ENCODE measurements at regions not wholly inside any gene's neighbourhood (a gene's known extent, or its start where the extent isn't known, plus 50 kb on each side); places are given as distances from the start of the nearest gene placed in this dataset.
"Not testable (repeated sequence)": the region's sequence is repeated elsewhere in the genome, so short reads cannot be mapped to it uniquely, and the experiment has no call there.

DNA sequence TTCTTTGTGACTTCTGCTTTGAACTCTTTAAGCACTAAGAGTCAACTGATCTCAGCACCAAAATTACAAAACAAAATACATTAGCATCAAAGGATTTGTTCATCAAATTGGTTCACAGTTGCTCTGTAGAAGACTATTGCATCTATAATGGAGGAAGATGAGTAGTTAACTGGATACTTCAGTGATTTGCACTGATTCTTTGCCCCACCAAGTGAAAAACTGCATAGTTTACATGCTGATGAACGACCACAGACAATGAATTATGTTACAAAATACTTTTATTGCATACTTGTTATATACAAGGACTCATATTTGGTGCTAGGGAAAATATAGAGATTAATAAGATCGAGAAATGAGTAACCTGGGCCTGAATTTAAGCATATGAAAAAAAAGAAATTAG is 107.2 kb downstream of the SCG2 start:
- Histone ChIP-seq H3K79me2 (no peaks in the 10 kb centered on the region), H2AFZ (no peak overlapping the region), H3K4me1 (no peaks in the 10 kb centered on the region), H3K27me3 (ENCODE audit: control insufficient read depth, insufficient read depth, low read length) (no peaks in the 10 kb centered on the region), H3K9ac (no peak overlapping the region), H3K27ac (no peak overlapping the region), H3K9me3 (ENCODE audit: control insufficient read depth, low read length) (no peaks in the 10 kb centered on the region), H3K4me3 (ENCODE audit: low read depth, low read length) (no peak overlapping the region), H3K4me2 (ENCODE audit: low read length) (no peak overlapping the region), H3K36me3 (ENCODE audit: control insufficient read depth, insufficient read depth, low read length) (no peaks in the 10 kb centered on the region)
- TF ChIP-seq, protein P1, sequence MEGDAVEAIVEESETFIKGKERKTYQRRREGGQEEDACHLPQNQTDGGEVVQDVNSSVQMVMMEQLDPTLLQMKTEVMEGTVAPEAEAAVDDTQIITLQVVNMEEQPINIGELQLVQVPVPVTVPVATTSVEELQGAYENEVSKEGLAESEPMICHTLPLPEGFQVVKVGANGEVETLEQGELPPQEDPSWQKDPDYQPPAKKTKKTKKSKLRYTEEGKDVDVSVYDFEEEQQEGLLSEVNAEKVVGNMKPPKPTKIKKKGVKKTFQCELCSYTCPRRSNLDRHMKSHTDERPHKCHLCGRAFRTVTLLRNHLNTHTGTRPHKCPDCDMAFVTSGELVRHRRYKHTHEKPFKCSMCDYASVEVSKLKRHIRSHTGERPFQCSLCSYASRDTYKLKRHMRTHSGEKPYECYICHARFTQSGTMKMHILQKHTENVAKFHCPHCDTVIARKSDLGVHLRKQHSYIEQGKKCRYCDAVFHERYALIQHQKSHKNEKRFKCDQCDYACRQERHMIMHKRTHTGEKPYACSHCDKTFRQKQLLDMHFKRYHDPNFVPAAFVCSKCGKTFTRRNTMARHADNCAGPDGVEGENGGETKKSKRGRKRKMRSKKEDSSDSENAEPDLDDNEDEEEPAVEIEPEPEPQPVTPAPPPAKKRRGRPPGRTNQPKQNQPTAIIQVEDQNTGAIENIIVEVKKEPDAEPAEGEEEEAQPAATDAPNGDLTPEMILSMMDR (IDR thresholded peaks at IDR 0.05): no peak

- not testable (repeated sequence) for H3K4me2 ChIP-seq (ENCODE audit: low read length); H3K4me1 ChIP-seq; H3K27ac ChIP-seq; H3K9me3 ChIP-seq (ENCODE audit: control insufficient read depth, low read length); H3K27me3 ChIP-seq (ENCODE audit: control insufficient read depth, insufficient read depth, low read length); H3K4me3 ChIP-seq (ENCODE audit: low read depth, low read length); H3K36me3 ChIP-seq (ENCODE audit: control insufficient read depth, insufficient read depth, low read length); H3K79me2 ChIP-seq; H3K9ac ChIP-seq; H2AFZ ChIP-seq
These were observed 105.3 kb downstream of the SCG2 start for GRCh38 chr2:223496853-223497252.

GRCh38 chr2:223500709-223501108 is 101.5 kb downstream of the SCG2 start:
- Histone ChIP-seq H3K27me3 (ENCODE audit: control insufficient read depth, insufficient read depth, low read length) (no peaks in the 10 kb centered on the region), H3K27ac (no peak overlapping the region), H3K4me2 (ENCODE audit: low read length) (no peak overlapping the region), H3K9ac (no peak overlapping the region), H2AFZ (no peak overlapping the region), H3K4me1 (no peaks in the 10 kb centered on the region), H3K4me3 (ENCODE audit: low read depth, low read length) (no peak overlapping the region), H3K36me3 (ENCODE audit: control insufficient read depth, insufficient read depth, low read length) (no peaks in the 10 kb centered on the region), H3K9me3 (ENCODE audit: control insufficient read depth, low read length) (no peaks in the 10 kb centered on the region), H3K79me2 (no peaks in the 10 kb centered on the region)
- TF ChIP-seq, protein P1 (IDR thresholded peaks at IDR 0.05): no peak

DNA sequence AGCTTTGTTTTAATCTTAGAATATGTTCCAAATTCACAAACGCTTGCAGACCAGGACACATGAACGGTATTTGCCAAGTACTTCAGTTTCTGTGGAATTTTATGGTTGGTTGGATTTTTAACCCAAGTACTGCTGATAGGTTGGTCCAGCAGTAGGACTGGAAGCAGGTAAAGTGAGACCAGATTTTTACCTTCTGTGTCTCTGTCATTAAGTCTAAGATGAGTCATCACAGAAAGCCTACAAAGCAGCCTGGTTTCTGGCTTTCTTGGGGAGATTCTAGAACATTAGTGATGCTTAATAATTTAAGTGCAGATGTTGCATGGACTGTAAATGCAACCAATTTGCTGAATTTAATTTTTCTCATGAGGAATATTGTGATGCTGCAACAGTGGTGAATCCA is 100.5 kb downstream of the SCG2 start:
- Histone ChIP-seq H3K4me3 (ENCODE audit: low read depth, low read length) (no peak overlapping the region), H3K9ac (no peak overlapping the region), H3K27me3 (ENCODE audit: control insufficient read depth, insufficient read depth, low read length) (no peaks in the 10 kb centered on the region), H3K4me1 (no peaks in the 10 kb centered on the region), H3K79me2 (no peaks in the 10 kb centered on the region), H2AFZ (no peak overlapping the region), H3K4me2 (ENCODE audit: low read length) (no peak overlapping the region), H3K36me3 (ENCODE audit: control insufficient read depth, insufficient read depth, low read length) (no peaks in the 10 kb centered on the region), H3K27ac (no peak overlapping the region), H3K9me3 (ENCODE audit: control insufficient read depth, low read length) (no peaks in the 10 kb centered on the region)
- TF ChIP-seq, protein P1 (IDR thresholded peaks at IDR 0.05): no peak

DNA sequence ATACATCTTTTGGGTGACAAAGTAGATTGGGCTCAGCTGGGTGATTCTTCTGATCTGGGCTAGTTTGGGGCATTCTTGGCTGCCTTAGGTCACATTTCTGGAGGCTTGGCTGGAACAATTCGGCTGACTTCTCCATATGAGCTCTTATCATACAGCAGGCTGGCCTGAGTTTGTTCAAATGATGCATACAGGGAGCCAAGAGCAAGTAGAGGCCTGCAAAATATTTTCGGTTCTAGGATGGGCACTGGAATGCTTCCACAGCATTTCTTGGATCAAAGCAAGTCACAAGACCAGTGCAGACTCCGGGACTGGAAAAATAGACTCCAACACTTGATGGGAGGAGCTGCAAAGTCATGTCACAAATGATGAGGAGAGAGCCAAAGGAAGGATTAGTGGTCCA is 98.4 kb downstream of the SCG2 start:
- H3K4me2 ChIP-seq (ENCODE audit: low read length): no peak overlapping the region
- H3K9ac ChIP-seq: no peak overlapping the region
- H3K27me3 ChIP-seq (ENCODE audit: control insufficient read depth, insufficient read depth, low read length): no peaks in the 10 kb centered on the region
- H3K9me3 ChIP-seq (ENCODE audit: control insufficient read depth, low read length): no peaks in the 10 kb centered on the region
- H3K36me3 ChIP-seq (ENCODE audit: control insufficient read depth, insufficient read depth, low read length): no peaks in the 10 kb centered on the region
- TF ChIP-seq, protein P1 (IDR thresholded peaks at IDR 0.05): no peak
- H3K27ac ChIP-seq: no peak overlapping the region
- H3K4me3 ChIP-seq (ENCODE audit: low read depth, low read length): no peak overlapping the region
- peaks cover 6% of the 10 kb centered on the region for H3K4me1 ChIP-seq
- H3K79me2 ChIP-seq: no peaks in the 10 kb centered on the region
- H2AFZ ChIP-seq: no peak overlapping the region
